GM21515 (cell line): ENCODE measurements at regions not wholly inside any gene's neighbourhood (a gene's known extent, or its start where the extent isn't known, plus 50 kb on each side); places are given as distances from the start of the nearest gene placed in this dataset.
"Not testable (repeated sequence)": the region's sequence is repeated elsewhere in the genome, so short reads cannot be mapped to it uniquely, and the experiment has no call there.

ENCODE experiments used
- ATAC-seq: cut with Tn5 transposase; IDR thresholded peaks from one replicate; pipeline ENCODE4 v1.9.1; 2021; ENCODE audit not compliant: unreplicated experiment

GRCh38 chr5:6081727-6082210, 296.6 kb downstream of the MED10 start:
- no peak for ATAC-seq

DNA sequence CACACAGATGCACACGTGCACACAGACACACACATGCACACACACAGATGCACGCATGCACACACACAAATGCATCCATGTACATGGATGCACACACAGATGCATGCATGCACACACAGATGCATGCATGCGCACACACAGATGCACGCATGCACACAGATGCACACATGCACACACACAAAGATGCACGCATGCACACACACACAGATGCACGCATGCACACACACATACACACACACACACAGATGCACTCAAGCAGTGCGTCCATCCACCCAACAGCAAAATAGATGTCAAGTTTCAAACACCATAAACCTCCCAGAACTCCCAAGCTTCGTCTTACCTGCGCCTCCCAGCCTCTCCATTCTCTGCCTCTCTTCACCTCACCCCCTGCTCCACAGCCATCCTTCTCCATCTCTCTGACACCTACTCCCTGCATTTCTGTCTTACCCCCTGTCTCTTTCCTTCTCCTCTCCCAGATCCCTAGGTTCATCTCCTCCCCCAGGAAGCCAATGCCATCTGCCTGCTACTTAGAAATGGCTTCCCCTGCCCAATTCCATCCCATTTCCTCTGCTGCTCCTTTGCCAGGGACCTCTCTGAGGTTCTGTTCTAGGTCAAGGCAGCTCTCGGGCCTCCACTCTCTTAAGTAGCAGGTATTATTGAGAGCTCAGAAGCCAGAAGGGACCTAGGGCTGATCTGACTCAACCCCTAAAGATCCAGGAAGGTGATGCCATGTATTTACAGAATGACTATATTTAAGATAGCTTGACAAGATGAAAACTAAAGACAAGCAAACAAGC, 297.2 kb downstream of the MED10 start:
- no peak for ATAC-seq

GRCh38 chr5:6080436-6080835, 297.9 kb downstream of the MED10 start:
- ATAC-seq: no peak

GRCh38 chr5:6078881-6079280, 299.5 kb downstream of the MED10 start:
- no peak for ATAC-seq

DNA sequence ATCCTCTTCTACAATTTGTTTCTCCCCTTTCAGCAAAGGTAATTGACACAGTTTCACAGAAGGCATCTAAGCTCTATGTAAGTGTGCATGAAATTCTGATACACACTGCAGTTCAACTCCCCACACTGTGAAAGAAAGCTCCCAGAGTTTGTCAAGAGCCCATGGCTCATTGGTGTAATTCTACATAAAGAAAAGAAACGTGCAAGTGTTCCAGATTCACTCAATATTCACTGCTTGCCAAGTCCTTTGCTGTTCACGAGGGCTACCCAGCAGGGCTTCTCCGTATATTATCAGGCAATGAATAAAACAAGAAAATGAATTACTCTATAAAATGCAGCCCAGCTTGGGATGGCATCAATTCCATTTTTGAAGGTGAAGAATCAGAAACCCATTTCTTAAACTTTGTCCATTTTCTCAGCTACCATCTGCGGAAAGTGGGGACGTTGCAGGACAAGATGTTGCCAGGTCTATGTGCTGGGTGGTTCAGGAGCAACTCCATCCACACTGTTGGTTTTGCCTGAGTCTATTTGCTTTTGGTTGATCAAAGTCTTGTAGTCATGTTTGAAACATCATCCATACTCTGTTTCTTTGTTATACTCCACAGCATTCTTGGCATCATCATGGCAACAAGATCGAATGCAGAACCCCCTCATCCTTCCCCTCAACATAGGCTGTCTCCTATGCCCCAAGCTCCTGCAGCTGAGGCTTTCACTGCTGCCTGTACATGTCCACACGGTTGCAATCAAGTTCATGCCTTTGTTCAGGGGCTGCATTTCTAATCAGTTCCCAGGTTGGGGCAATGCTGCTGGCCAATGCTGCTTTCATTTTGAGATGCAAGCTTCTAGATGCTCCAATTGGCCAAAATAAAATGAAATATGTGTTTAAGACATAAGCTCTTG, 301.8 kb downstream of the MED10 start:
- no peak for ATAC-seq

GRCh38 chr5:6072488-6072887, 305.9 kb downstream of the MED10 start:
- not testable (repeated sequence) for ATAC-seq

- ATAC-seq: no peak
These were observed 308.7 kb downstream of the MED10 start for GRCh38 chr5:6069496-6070185.

- no peak for ATAC-seq
These were observed 312.3 kb downstream of the MED10 start for GRCh38 chr5:6066016-6066415.

DNA sequence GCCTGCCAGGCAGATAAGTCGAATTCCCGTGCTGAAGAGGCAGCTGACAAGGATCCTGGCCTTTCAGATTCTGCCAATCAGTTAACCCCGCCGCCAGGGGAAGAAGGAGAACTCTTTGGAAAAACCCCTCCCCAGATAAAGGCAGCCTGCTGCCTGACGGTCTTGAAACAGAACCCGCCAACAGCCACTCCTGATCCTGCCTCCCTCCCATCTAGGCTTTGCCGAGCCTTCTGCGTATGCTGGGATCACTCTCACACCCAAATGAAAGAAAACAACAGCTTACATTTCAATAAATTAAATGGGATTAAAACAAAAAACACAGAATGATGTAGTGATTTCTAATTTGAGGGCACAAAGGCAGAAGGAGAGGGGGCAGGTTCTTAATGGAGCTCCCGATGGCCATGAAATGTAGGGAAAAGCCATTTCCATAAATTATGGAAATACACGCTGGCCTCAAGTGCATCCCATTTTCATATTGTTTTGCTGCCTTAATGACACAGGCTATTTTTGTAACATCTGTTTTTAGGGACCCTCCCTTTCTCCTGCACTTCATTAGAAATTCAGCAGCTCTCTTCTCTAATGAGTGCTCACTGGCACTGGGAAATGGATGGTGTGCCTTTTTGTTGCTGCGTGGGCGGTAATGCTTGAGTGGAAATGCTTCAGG, 319.1 kb downstream of the MED10 start:
- no peak for ATAC-seq

DNA sequence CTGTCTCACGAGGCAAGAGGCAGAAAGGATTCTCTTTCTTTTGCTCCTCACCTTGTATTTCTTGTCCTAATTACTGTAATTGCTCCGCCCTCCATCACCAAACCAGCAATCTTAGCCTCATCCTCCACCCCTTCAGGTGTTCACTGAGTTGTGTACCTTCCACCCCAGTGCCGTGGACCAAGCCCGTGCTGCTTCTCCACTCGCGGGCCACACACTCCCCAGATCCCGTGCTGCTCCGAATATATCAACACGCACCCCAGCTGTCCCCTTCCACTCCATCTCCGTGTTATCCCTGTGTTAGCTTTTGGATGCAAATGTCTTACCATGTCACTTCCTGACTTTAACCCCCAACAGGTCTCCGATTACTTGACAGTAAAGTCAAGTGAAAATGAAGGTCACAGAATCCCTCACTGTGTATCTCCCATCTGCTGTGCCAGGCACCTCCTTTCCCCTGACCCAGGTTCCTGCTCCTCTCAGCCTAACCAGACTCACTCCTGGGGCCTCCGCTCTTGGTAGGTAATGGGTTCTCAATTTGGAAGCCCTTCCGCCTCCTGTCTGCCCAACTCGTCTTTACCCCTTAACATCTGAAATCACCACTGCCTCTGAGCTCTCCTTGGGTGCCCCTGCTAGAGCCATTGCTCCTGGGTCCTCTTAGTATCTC, 320.2 kb downstream of the MED10 start:
- ATAC-seq: no peak

DNA sequence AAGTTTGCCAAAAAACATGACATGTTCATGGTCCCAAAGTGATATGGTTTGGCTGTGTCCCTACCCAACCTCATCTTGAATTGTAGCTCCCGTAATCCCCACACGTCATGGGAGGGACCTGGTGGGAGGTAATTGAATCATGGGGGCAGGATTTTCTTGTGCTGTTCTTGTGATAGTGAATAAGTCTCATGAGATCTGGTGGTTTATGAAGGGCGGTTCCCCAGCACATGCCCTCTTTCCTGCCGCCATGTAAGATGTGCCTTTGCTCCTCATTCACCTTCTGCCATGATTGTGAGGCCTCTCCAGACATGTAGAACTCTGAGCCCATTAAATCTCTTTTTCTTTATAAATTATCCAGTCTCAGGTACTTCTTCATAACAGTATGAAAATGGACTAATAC, 322.1 kb downstream of the MED10 start:
- ATAC-seq: no peak

DNA sequence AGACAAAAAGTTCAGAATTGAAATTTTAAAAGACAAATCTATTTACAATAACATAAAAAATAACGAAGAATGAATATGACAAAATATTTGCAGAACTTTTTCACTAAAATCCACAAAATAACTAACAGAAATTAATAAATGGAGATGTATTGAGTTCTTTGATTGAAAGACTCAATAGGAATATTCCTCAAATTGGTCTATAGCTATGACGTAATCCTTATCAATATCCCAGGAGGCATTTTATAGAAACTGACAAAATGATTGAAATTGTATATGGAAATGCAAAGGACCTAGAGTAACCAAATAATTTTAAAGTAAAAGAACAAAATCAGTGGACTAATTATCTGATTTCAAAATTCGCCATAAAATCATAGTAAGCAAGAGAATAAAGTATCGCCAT, 328.7 kb downstream of the MED10 start:
- no peak for ATAC-seq

- ATAC-seq: no peak
These were observed 329.6 kb downstream of the MED10 start for GRCh38 chr5:6048746-6049145.

- no peak for ATAC-seq
These were observed 331.9 kb downstream of the MED10 start for GRCh38 chr5:6046296-6046967.

GRCh38 chr5:6043491-6044310, 334.6 kb downstream of the MED10 start:
- no peak for ATAC-seq

GRCh38 chr5:6041977-6042550, 336.3 kb downstream of the MED10 start:
- ATAC-seq: no peak

DNA sequence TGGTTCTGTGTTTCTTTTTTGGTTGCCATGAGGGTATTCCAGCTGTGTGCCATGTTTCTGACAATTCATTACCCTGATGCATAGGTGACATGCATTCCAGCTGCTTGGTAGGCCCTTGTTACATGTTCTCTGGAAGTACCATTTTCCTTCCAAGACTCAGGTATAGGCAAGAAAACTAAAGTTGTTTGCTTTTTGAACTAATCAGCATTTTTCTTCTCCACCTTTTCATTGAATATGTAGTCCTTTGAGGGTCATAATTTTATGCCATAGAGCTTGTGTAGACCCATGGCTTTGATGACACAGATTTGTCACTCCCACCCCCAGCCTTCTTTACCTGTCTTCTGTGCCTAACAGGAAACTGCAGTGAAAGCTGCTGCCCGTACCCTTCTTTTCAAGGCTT, 339.2 kb downstream of the MED10 start:
- no peak for ATAC-seq

DNA sequence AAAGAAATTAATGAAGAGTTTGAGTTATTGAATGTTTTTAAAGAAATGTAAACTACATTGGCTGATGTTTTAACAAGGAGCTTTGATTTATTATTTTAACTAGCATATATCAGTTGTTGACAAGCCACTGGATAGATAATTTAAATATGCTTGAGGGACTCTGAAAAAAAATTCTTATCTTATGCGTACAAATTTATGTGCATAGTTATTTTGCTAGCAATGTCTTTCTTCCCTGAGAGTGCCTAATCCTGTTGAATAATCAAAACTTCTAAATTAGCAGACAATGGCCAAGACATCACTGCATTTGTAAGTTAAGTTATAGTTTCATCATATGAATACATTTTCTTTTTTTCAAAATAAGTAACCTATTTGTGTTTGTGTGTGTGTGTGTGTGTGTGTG, 342.3 kb downstream of the MED10 start:
- no peak for ATAC-seq
